IPS-15b (cell line): ENCODE measurements at regions not wholly inside any gene's neighbourhood (a gene's known extent, or its start where the extent isn't known, plus 50 kb on each side); places are given as distances from the start of the nearest gene placed in this dataset.

ENCODE experiments used
- H3K27me3 ChIP-seq: one replicate; pipeline ENCODE4 v1.6.1; 2013; ENCODE audit warnings: low read length; ENCODE audit not compliant: control insufficient read depth, insufficient read depth
- H3K36me3 ChIP-seq: one replicate; pipeline ENCODE4 v1.6.1; 2013; ENCODE audit warnings: low read length; ENCODE audit not compliant: control insufficient read depth, insufficient read depth
- H3K4me1 ChIP-seq: one replicate; pipeline ENCODE4 v1.6.1; 2013; ENCODE audit warnings: mild to moderate bottlenecking, low read length; ENCODE audit not compliant: control insufficient read depth, insufficient read depth
- H3K4me3 ChIP-seq: one replicate; pipeline ENCODE4 v1.5.1; 2013; ENCODE audit warnings: low read depth, low read length
- H3K9ac ChIP-seq: one replicate; pipeline ENCODE4 v1.6.1; 2013; ENCODE audit warnings: low read depth, mild to moderate bottlenecking, low read length
- H3K9me3 ChIP-seq: one replicate; pipeline ENCODE4 v1.6.1; 2013; ENCODE audit warnings: mild to moderate bottlenecking, low read length; ENCODE audit not compliant: control insufficient read depth, insufficient read depth

DNA sequence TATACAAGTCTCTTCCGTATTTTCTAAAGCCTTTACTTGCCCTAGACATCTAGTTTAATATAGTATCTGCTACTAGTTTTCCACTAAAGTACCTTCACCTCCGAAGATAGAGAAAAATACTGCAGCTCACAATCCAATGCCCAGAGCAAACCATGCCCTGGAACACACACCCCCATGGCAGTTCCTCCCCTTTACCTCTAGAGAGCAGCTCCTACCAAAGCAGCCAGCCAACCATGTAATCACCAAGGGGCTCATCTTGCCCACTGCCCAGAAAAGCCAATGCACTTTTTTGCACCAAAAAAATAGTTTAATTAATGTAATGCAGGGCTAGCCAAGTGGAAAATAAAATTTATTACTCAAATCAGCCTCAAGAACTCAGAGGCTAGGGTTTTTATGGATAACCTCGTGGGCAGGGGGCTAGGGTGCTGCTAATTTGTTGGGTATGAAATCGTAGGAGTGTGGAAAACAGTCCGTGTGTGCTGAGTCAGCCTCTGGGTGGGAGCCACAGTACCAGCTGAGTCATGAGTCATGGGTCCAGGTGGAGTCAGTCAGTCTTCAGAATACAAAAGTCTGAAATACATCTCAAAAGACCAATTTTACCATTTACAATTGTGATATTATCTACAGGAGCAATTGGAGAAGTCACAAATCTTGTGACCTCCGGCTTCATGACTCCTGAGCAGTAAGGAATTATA lies 120.1 kb upstream of the ACO1 start:
- Histone ChIP-seq H3K4me1 (no peaks in the 10 kb centered on the region), H3K36me3 (no peaks in the 10 kb centered on the region), H3K27me3 (no peaks in the 10 kb centered on the region), H3K9me3 (no peaks in the 10 kb centered on the region), H3K9ac (no peak overlapping the region), H3K4me3 (no peak overlapping the region)

DNA sequence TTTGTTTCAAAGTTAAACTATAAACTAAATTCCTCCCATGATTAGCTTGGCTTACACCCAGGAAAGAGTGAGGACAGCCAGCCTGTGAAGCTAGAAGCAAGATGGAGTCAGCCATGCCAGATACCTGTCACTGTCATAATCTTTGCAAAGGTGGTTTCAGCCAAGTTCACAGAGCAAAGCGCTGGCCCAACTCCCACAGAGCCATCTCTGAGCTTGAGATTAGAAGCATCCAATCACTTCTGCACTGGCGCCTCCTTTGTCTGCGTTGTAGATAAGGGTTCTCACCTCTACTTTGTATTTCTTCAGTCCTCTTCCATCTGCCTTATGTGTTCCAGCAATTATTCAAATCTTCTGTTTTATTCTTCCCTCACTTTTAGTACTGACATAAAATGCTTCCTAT lies 119.4 kb upstream of the ACO1 start:
- H3K9me3 ChIP-seq: no peaks in the 10 kb centered on the region
- no peaks in the 10 kb centered on the region for H3K27me3 ChIP-seq
- no peak overlapping the region for H3K9ac ChIP-seq
- H3K36me3 ChIP-seq: no peaks in the 10 kb centered on the region
- H3K4me1 ChIP-seq: no peaks in the 10 kb centered on the region
- H3K4me3 ChIP-seq: no peak overlapping the region

- Histone ChIP-seq H3K9me3 (no peaks in the 10 kb centered on the region), H3K27me3 (no peaks in the 10 kb centered on the region), H3K36me3 (no peaks in the 10 kb centered on the region), H3K9ac (no peak overlapping the region), H3K4me3 (no peak overlapping the region), H3K4me1 (no peaks in the 10 kb centered on the region)
Measured at GRCh38 chr9:32278991-32279390, 105.5 kb upstream of the ACO1 start.

- Histone ChIP-seq H3K4me1 (no peaks in the 10 kb centered on the region), H3K9me3 (no peaks in the 10 kb centered on the region), H3K36me3 (no peaks in the 10 kb centered on the region), H3K9ac (no peak overlapping the region), H3K27me3 (no peaks in the 10 kb centered on the region), H3K4me3 (no peak overlapping the region)
Measured at GRCh38 chr9:32289756-32290155, 94.7 kb upstream of the ACO1 start.

DNA sequence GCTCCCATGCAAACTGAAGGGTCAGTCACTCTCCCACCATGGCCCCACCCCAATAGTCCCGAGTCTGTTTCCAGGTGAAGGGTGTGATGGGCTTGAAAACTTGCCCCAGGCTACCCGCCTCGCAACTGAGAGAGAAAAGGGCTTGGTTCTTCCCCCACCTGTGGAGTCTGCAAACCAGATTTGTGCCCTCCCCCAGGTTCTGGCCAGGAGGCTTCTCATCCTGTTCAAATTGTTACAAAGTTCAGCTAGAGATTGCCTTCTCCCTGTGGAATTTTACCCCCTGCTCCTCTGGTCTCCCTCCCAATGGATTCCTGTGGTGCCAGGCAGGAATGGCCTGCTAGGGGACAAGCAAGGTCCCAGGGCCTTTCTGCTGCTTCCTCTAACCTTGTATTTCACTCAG lies 93.1 kb upstream of the ACO1 start:
- Histone ChIP-seq H3K4me1 (no peaks in the 10 kb centered on the region), H3K4me3 (no peak overlapping the region), H3K36me3 (no peaks in the 10 kb centered on the region), H3K9ac (no peak overlapping the region), H3K27me3 (no peaks in the 10 kb centered on the region), H3K9me3 (no peaks in the 10 kb centered on the region)

DNA sequence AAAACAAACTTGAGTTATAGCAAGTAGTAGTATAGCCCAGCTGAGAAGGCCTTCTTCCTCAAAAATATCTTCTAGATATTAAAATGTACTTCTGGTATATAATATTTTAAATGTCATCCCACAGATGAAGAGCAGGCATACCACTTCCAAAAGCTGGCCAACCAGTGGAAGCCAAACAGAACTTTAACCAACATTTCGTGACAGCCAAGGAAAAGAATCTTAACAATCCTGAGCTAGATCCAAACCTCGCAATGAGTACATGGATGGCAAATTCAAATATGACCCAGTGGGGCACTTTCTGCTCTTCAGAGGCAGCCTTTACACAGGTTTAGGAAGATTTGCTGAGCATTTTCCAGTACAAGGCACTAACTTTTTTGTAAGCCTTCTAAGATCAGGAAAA lies 91.8 kb upstream of the ACO1 start:
- no peaks in the 10 kb centered on the region for H3K36me3 ChIP-seq
- H3K27me3 ChIP-seq: no peaks in the 10 kb centered on the region
- no peak overlapping the region for H3K9ac ChIP-seq
- no peaks in the 10 kb centered on the region for H3K4me1 ChIP-seq
- no peaks in the 10 kb centered on the region for H3K9me3 ChIP-seq
- H3K4me3 ChIP-seq: no peak overlapping the region

DNA sequence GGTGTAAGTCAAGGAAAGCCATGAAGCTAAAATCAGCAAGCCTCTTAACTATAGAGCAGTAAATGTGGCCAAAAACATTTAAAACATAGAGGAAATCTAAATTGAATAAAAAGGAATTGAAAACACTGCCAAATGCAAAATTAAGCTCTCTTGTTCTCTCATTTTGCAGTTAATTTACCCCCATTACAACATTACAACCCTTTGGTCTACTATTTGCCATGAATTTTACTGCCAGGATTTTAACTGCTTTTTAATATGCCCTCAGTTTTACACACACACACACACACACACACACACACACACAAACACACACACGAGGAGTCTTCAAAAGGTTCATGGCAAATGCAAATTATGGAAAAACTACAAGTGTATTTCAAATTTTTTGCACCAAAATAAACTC lies 91.4 kb upstream of the ACO1 start:
- Histone ChIP-seq H3K27me3 (no peaks in the 10 kb centered on the region), H3K9ac (no peak overlapping the region), H3K9me3 (no peaks in the 10 kb centered on the region), H3K4me1 (no peaks in the 10 kb centered on the region), H3K36me3 (no peaks in the 10 kb centered on the region), H3K4me3 (no peak overlapping the region)

- H3K9me3 ChIP-seq: no peaks in the 10 kb centered on the region
- H3K27me3 ChIP-seq: no peaks in the 10 kb centered on the region
- no peak overlapping the region for H3K9ac ChIP-seq
- H3K4me3 ChIP-seq: no peak overlapping the region
- H3K36me3 ChIP-seq: no peaks in the 10 kb centered on the region
- no peaks in the 10 kb centered on the region for H3K4me1 ChIP-seq
Measured at GRCh38 chr9:32294106-32294505, 90.3 kb upstream of the ACO1 start.

GRCh38 chr9:32300373-32300772 lies 84.1 kb upstream of the ACO1 start:
- H3K36me3 ChIP-seq: no peaks in the 10 kb centered on the region
- no peak overlapping the region for H3K4me3 ChIP-seq
- no peak overlapping the region for H3K9ac ChIP-seq
- no peaks in the 10 kb centered on the region for H3K9me3 ChIP-seq
- peaks cover 3% of the 10 kb centered on the region for H3K4me1 ChIP-seq
- no peaks in the 10 kb centered on the region for H3K27me3 ChIP-seq

DNA sequence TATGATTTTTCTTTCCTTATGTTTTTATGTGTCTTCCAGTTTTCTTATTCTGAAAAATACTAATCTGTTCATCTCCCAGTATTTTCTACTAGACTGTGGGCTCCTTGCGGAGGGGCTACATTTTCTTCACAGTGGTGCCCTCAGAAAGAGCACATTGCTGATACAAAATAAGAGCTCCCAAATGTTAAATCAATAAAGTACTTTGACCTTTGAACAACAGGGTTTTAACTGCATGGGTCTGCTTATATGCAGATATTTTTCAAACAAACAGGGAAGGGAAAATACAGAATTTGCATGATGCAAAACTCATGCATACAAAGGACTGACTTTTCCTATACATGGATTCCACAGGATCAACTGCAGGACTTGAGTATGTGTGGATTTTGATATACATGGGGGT lies 79.9 kb upstream of the ACO1 start:
- Histone ChIP-seq H3K27me3 (no peaks in the 10 kb centered on the region), H3K9me3 (no peaks in the 10 kb centered on the region), H3K4me1 (peaks cover 15% of the 10 kb centered on the region), H3K9ac (no peak overlapping the region), H3K4me3 (no peak overlapping the region), H3K36me3 (no peaks in the 10 kb centered on the region)

- no peak overlapping the region for H3K4me3 ChIP-seq
- no peaks in the 10 kb centered on the region for H3K36me3 ChIP-seq
- no peaks in the 10 kb centered on the region for H3K9me3 ChIP-seq
- no peaks in the 10 kb centered on the region for H3K27me3 ChIP-seq
- H3K4me1 ChIP-seq: peaks cover 15% of the 10 kb centered on the region
- no peak overlapping the region for H3K9ac ChIP-seq
Measured at GRCh38 chr9:32306006-32306405, 78.4 kb upstream of the ACO1 start.

DNA sequence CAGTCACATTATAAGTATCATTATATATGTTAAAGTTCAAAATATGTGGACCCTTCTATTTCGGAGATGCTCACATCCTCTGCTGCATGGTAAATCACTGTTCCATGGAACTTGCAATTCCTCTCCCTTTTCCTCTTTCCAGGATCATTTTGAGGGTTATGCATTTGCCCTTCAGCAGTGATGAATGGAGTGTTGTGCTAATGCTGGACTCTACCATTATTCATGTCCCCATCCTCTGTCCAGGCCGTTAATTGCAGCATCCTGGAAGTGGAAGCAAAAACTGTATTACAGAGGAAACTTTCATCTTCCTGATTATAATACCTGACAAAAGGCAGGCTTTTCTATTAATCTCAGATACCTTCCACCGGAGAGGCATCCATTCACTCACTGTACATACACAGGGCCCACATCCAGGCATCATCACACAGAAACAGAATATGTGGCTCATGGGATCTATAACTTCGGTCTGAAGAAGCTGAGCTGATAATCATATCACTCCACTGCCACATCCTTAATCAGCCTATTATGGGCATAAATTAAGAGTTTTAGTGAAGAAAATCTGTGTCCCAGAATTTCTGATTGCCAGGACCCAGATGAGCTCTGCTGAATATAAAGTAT lies 65.0 kb upstream of the ACO1 start:
- H3K4me3 ChIP-seq: no peak overlapping the region
- H3K9ac ChIP-seq: no peak overlapping the region
- H3K9me3 ChIP-seq: peaks cover 3% of the 10 kb centered on the region
- H3K27me3 ChIP-seq: no peaks in the 10 kb centered on the region
- no peaks in the 10 kb centered on the region for H3K36me3 ChIP-seq
- no peaks in the 10 kb centered on the region for H3K4me1 ChIP-seq
